GM12878 (cell line): ENCODE measurements at regions not wholly inside any gene's neighbourhood (a gene's known extent, or its start where the extent isn't known, plus 50 kb on each side); places are given as distances from the start of the nearest gene placed in this dataset.

ENCODE experiments used
- ATAC-seq: fragments of 200-7000 bp; cut with Tn5 transposase; 3 replicates; pipeline ENCODE4 v1.9.1; 2020; ENCODE audit warnings: mild to moderate bottlenecking, moderate library complexity
- BruUV-seq: library from RNA; stranded (reverse); fragments of 400-500 nt; replicated peaks from 2 replicates; lab custom pipeline; 2021; lab: Mats Ljungman, UMichigan
- CTCF ChIA-PET: fragments of 300-600 bp; sonication (Branson Sonifier 250); formaldehyde crosslinking; extraction: SDS; loops from one replicate; lab custom pipeline; 2021; ENCODE audit warnings: inconsistent platforms; lab: Yijun Ruan, JAX
- POLR2A ChIA-PET: fragments of 350-600 bp; formaldehyde crosslinking; extraction: SDS; loops from one replicate; lab custom pipeline; 2021; ENCODE audit warnings: inconsistent platforms; lab: Charles Lee
- RAD21 ChIA-PET: fragments of 300-600 bp; sonication (Branson Sonifier 250); formaldehyde crosslinking; loops from one replicate; lab custom pipeline; 2023; ENCODE audit warnings: antibody characterized with exemption; ENCODE audit not compliant: unreplicated experiment; lab: Charles Lee
- SMC1A ChIA-PET: fragments of 300-600 bp; sonication (Branson Sonifier 250); formaldehyde crosslinking; loops from one replicate; lab custom pipeline; 2023; ENCODE audit not compliant: unreplicated experiment, uncharacterized antibody; lab: Charles Lee
- DNase-seq: peaks from one replicate; pipeline ENCODE4 v3.0.0-alpha.2; 2011; ENCODE audit warnings: low read depth, low spot score
- FAIRE-seq: peaks from 3 replicates; lab custom pipeline; 2011; peaks lifted over from hg19 to GRCh38; lab: Jason Lieb, UNC
- H2AFZ ChIP-seq: 2 replicates; pipeline ENCODE4 v1.6.0; 2011; ENCODE audit warnings: low read depth, low read length, control low read depth; ENCODE audit not compliant: control insufficient read depth
- H3K27ac ChIP-seq: 2 replicates; pipeline ENCODE4 v1.5.1; 2011; ENCODE audit warnings: control low read depth; ENCODE audit not compliant: control insufficient read depth, insufficient read depth
- H3K27me3 ChIP-seq, 2 experiments: replicated peaks in 1 of 2; 2 replicates each; pipeline versions ENCODE4 v1.6.0 to v1.6.1; 2011; ENCODE audit warnings: low read length in 1 of 2; ENCODE audit not compliant: control insufficient read depth in 2 of 2, insufficient read depth in 2 of 2
- H3K36me3 ChIP-seq, 2 experiments: 2 replicates each; pipeline ENCODE4 v1.5.1; 2011; ENCODE audit warnings: low read length in 1 of 2; ENCODE audit not compliant: control insufficient read depth in 2 of 2, insufficient read depth in 2 of 2
- H3K4me1 ChIP-seq: 2 replicates; pipeline ENCODE4 v1.6.1; 2011; ENCODE audit warnings: mild to moderate bottlenecking, low read length, moderate library complexity, mixed read lengths; ENCODE audit not compliant: control insufficient read depth, insufficient read depth
- H3K4me2 ChIP-seq: 2 replicates; pipeline ENCODE4 v1.6.0; 2011; ENCODE audit warnings: control low read depth; ENCODE audit not compliant: control insufficient read depth, insufficient read depth
- H3K4me3 ChIP-seq: fragments of 200-600 bp; sonication (generic); 2 replicates; pipeline ENCODE4 v1.5.1; 2016
- H3K79me2 ChIP-seq: 2 replicates; pipeline ENCODE4 v1.6.0; 2011; ENCODE audit warnings: low read length; ENCODE audit not compliant: control insufficient read depth, insufficient read depth
- H3K9ac ChIP-seq: 2 replicates; pipeline ENCODE4 v1.8.0; 2011; ENCODE audit warnings: low read length, control low read depth, mixed read lengths; ENCODE audit not compliant: control insufficient read depth, insufficient read depth
- H3K9me3 ChIP-seq: replicated peaks from 3 replicates; pipeline ENCODE4 v1.5.1; 2011; ENCODE audit warnings: mild to moderate bottlenecking, low read length; ENCODE audit not compliant: control insufficient read depth, insufficient read depth
- H4K20me1 ChIP-seq: 2 replicates; pipeline ENCODE4 v1.6.0; 2011; ENCODE audit not compliant: control insufficient read depth, insufficient read depth
- BRCA1 ChIP-seq: IDR thresholded peaks from 2 replicates; pipeline ENCODE4 v1.6.1; 2011; ENCODE audit warnings: low read depth, low read length, improper control_type of control experiment
- CHD2 ChIP-seq: IDR thresholded peaks from 2 replicates; pipeline ENCODE4 v1.6.1; 2011; ENCODE audit warnings: low read depth, low read length, improper control_type of control experiment, borderline replicate concordance
- CREM ChIP-seq: IDR thresholded peaks from 2 replicates; pipeline ENCODE4 v1.6.1; 2014; ENCODE audit warnings: antibody characterized with exemption, low read depth
- E2F8 ChIP-seq: fragments of 450-650 bp; IDR thresholded peaks from 2 replicates; pipeline ENCODE4 v1.6.1; 2018; ENCODE audit warnings: mild to moderate bottlenecking, low read depth, moderate library complexity; ENCODE audit not compliant: partially characterized antibody
- GABPA ChIP-seq: IDR thresholded peaks from 2 replicates; pipeline ENCODE4 v1.6.1; 2014; ENCODE audit warnings: antibody characterized with exemption, low read depth, mild to moderate bottlenecking, inconsistent platforms
- HDAC2 ChIP-seq: fragments of 200-600 bp; sonication (generic); IDR thresholded peaks from 2 replicates; pipeline ENCODE4 v1.6.1; 2017
- LARP7 ChIP-seq: fragments of 450-650 bp; IDR thresholded peaks from 2 replicates; pipeline ENCODE4 v1.6.1; 2017; ENCODE audit warnings: mild to moderate bottlenecking
- MEF2A ChIP-seq: IDR thresholded peaks from 2 replicates; pipeline ENCODE4 v1.6.1; 2011; ENCODE audit warnings: low read depth, mild to moderate bottlenecking, low read length, moderate library complexity; ENCODE audit not compliant: insufficient read depth
- MTA2 ChIP-seq: fragments of 450-650 bp; IDR thresholded peaks from 2 replicates; pipeline ENCODE4 v1.6.1; 2016; ENCODE audit warnings: low read depth, mild to moderate bottlenecking, moderate library complexity
- MYB ChIP-seq: fragments of 150-350 bp; IDR thresholded peaks from 2 replicates; pipeline ENCODE4 v1.6.1; 2014; ENCODE audit warnings: mild to moderate bottlenecking, low read depth, low read length, borderline replicate concordance
- NR2F1 ChIP-seq: fragments of 450-650 bp; conservative IDR thresholded peaks from 2 replicates; pipeline ENCODE4 v1.6.1; 2017; ENCODE audit warnings: mild to moderate bottlenecking
- POLR2AphosphoS2 ChIP-seq: IDR thresholded peaks from 2 replicates; pipeline ENCODE4 v1.6.1; 2011; ENCODE audit warnings: low read depth, mild to moderate bottlenecking, low read length, improper control_type of control experiment, moderate library complexity
- RCOR1 ChIP-seq: conservative IDR thresholded peaks from 2 replicates; pipeline ENCODE4 v1.6.1; 2012; ENCODE audit warnings: low read depth, low read length, improper control_type of control experiment
- TBL1XR1 ChIP-seq: IDR thresholded peaks from 2 replicates; pipeline ENCODE4 v1.6.1; 2012; ENCODE audit warnings: low read depth, low read length, improper control_type of control experiment
- TCF12 ChIP-seq: IDR thresholded peaks from 2 replicates; pipeline ENCODE4 v1.6.1; 2011; ENCODE audit warnings: low read depth, mild to moderate bottlenecking, low read length
- USF2 ChIP-seq: IDR thresholded peaks from 2 replicates; pipeline ENCODE4 v1.6.1; 2011; ENCODE audit warnings: low read depth, low read length, improper control_type of control experiment, borderline replicate concordance
- ZBTB40 ChIP-seq: fragments of 450-650 bp; IDR thresholded peaks from 2 replicates; pipeline ENCODE4 v1.6.1; 2016; ENCODE audit warnings: mild to moderate bottlenecking, moderate library complexity, borderline replicate concordance
- ZZZ3 ChIP-seq: IDR thresholded peaks from 2 replicates; pipeline ENCODE4 v1.6.1; 2011; ENCODE audit warnings: low read depth; ENCODE audit not compliant: control insufficient read depth, insufficient read length
- WGBS: methylation state at CpG from one replicate; pipeline ENCODE4 v1.1.6; 2016; ENCODE audit warnings: low lambda C conversion rate; ENCODE audit not compliant: insufficient replicate concordance, insufficient coverage; ENCODE audit errors: missing lambda C conversion rate; 5-methylcytosine and 5-hydroxymethylcytosine counted together
- in situ Hi-C: fragments of 300-500 bp; cut with MboI; formaldehyde crosslinking; loops from 9 replicates; pipeline ENCODE4 v1.14.3; 2018; ENCODE audit warnings: mixed read lengths
- intact Hi-C: fragments of 100-400 bp; cut with micrococcal nuclease; formaldehyde crosslinking; loops from one replicate; pipeline ENCODE4 v1.14.2; 2022; ENCODE audit not compliant: unreplicated experiment

- TF ChIP-seq E2F8 (no peak), NR2F1 (no peak), USF2 (no peak), MYB (no peak), MEF2A (no peak), GABPA (no peak), CREM (no peak), CHD2 (no peak), HDAC2 (no peak)
Measured at GRCh38 chr5:163162645-163163044, 274.8 kb upstream of the CCNG1 start (continued).

GRCh38 chr5:163163858-163164257 lies 273.5 kb upstream of the CCNG1 start:
- H2AFZ ChIP-seq = no peak overlapping the region
- SMC1A ChIA-PET = interaction anchor here (0.8 to 1.6 kb wide), 2 partner anchors 18 to 1158 kb away, joined by 3 read pairs; no protein-coding TSS in a partner anchor
- ATAC-seq (peak; percentile 36), DNase-seq (no peak), FAIRE-seq (no peak)
- H3K4me1 ChIP-seq = no peaks in the 10 kb centered on the region
- H3K79me2 ChIP-seq = no peaks in the 10 kb centered on the region
- no peaks in the 10 kb centered on the region for H3K36me3 ChIP-seq
- CTCF ChIA-PET = no interaction called here
- no peak overlapping the region for H3K4me3 ChIP-seq
- H3K4me2 ChIP-seq = no peak overlapping the region
- intact Hi-C loops (no loop called here), in situ Hi-C loops (no loop called here)
- no peaks in the 10 kb centered on the region for H3K9me3 ChIP-seq
- RAD21 ChIA-PET = no interaction called here
- H3K27ac ChIP-seq = no peak overlapping the region
- 3% methylated on average over 2 of the region's 2 CpGs for WGBS
- POLR2A ChIA-PET = no interaction called here
- no peaks in the 10 kb centered on the region for H4K20me1 ChIP-seq
- no TSS peak for BruUV-seq
- no peaks in the 10 kb centered on the region for H3K27me3 ChIP-seq
- H3K9ac ChIP-seq = no peak overlapping the region
- TF ChIP-seq ZBTB40 (no peak), MTA2 (no peak), TCF12 (no peak), TBL1XR1 (no peak), POLR2AphosphoS2 (no peak), RCOR1 (no peak), ZZZ3 (no peak), LARP7 (no peak), BRCA1 (no peak)
